SK-N-MC (cell line): ENCODE measurements at regions not wholly inside any gene's neighbourhood (a gene's known extent, or its start where the extent isn't known, plus 50 kb on each side); places are given as distances from the start of the nearest gene placed in this dataset.

ENCODE experiments used
- EZH2 ChIP-seq: fragments of 200-600 bp; sonication (generic); IDR thresholded peaks from one replicate; pipeline ENCODE4 v1.6.1; 2017; ENCODE audit warnings: antibody characterized with exemption
- FOXP2 ChIP-seq: optimal IDR thresholded peaks from 2 replicates; pipeline ENCODE3; 2011; ENCODE audit warnings: mild to moderate bottlenecking, moderate library complexity; ENCODE audit not compliant: insufficient read depth; ENCODE audit errors: extremely low read length, control extremely low read depth
- POLR2AphosphoS5 ChIP-seq: IDR thresholded peaks from 2 replicates; pipeline ENCODE4 v1.6.1; 2012; ENCODE audit warnings: mild to moderate bottlenecking, low read depth, low read length, borderline replicate concordance

DNA sequence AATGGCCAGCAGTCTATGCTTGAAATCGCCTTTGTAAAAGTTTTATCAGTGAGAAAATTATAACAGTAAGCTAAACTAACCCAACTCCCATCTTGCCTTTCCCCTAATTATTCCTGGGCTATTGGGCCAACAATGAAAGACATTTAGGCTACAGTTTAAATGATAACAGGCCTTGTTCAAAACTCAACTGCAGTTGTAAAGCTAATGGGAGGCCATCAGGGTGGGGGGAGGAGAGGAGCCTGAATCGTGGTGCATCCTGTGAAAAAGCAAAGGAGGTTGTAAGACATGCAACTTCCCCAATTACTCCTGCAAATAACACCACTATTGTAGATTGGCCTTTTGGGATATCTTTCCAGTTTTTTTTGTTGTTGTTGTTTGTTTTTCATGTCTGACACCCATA, 53.8 kb downstream of the ACTL7B start:
- no peak for TF ChIP-seq EZH2
- no peak for TF ChIP-seq POLR2AphosphoS5
- TF ChIP-seq FOXP2, result no peak
